OCI-LY7 (cell line): ENCODE measurements at regions not wholly inside any gene's neighbourhood (a gene's known extent, or its start where the extent isn't known, plus 50 kb on each side); places are given as distances from the start of the nearest gene placed in this dataset.

Source experiments
- BruUV-seq: library from RNA; stranded (reverse); fragments of 400-500 nt; replicated peaks from 2 replicates; lab custom pipeline; 2021; lab: Mats Ljungman, UMichigan
- CTCF ChIA-PET: fragments of 300-600 bp; sonication (Branson Sonifier 250); formaldehyde crosslinking; loops from one replicate; lab custom pipeline; 2022; ENCODE audit warnings: antibody characterized with exemption; ENCODE audit not compliant: unreplicated experiment; lab: Charles Lee
- POLR2A ChIA-PET: fragments of 300-600 bp; sonication (Branson Sonifier 250); formaldehyde crosslinking; loops from one replicate; lab custom pipeline; 2022; ENCODE audit warnings: antibody characterized with exemption; lab: Charles Lee
- DNase-seq: peaks from one replicate; pipeline ENCODE4 v3.0.0-alpha.2; 2015; ENCODE audit warnings: low spot score
- H2AFZ ChIP-seq: fragments of 200-600 bp; sonication (generic), shearing (Covaris generic); 2 replicates; pipeline ENCODE4 v1.6.1; 2014; ENCODE audit warnings: mild to moderate bottlenecking, antibody characterized with exemption, low read length, moderate library complexity
- H3K27ac ChIP-seq: fragments of 200-600 bp; sonication (generic); 2 replicates; pipeline ENCODE4 v1.5.1; 2014; ENCODE audit warnings: mixed run types, low read depth, mild to moderate bottlenecking, moderate library complexity, low read length, inconsistent platforms; ENCODE audit not compliant: poor library complexity, severe bottlenecking
- H3K36me3 ChIP-seq: fragments of 200-600 bp; sonication (generic); 2 replicates; pipeline ENCODE4 v1.6.1; 2014; ENCODE audit warnings: mild to moderate bottlenecking, antibody characterized with exemption, low read length, moderate library complexity, mixed read lengths; ENCODE audit not compliant: insufficient read depth
- H3K4me1 ChIP-seq: fragments of 200-600 bp; sonication (generic); 2 replicates; pipeline ENCODE4 v1.5.1; 2014; ENCODE audit warnings: mild to moderate bottlenecking, low read length; ENCODE audit not compliant: insufficient read depth, poor library complexity, severe bottlenecking
- H3K4me2 ChIP-seq: fragments of 200-600 bp; sonication (generic); 2 replicates; pipeline ENCODE4 v1.6.1; 2014; ENCODE audit warnings: mild to moderate bottlenecking, low read length
- H3K4me3 ChIP-seq: fragments of 200-600 bp; sonication (generic); 2 replicates; pipeline ENCODE4 v1.5.1; 2014; ENCODE audit warnings: mild to moderate bottlenecking, low read depth, low read length; ENCODE audit not compliant: poor library complexity, severe bottlenecking
- H3K79me2 ChIP-seq: fragments of 200-600 bp; sonication (generic); 2 replicates; pipeline ENCODE4 v1.6.1; 2016; ENCODE audit warnings: low read depth, mild to moderate bottlenecking, low read length, moderate library complexity, mixed read lengths; ENCODE audit not compliant: insufficient read depth
- H3K9me2 ChIP-seq: fragments of 200-600 bp; sonication (generic); 2 replicates; pipeline ENCODE4 v1.6.1; 2016; ENCODE audit warnings: mild to moderate bottlenecking, low read length, mixed read lengths; ENCODE audit not compliant: insufficient read depth
- H3K9me3 ChIP-seq: fragments of 200-600 bp; sonication (generic); 2 replicates; pipeline ENCODE4 v1.6.1; 2014; ENCODE audit warnings: mild to moderate bottlenecking, mixed run types, low read length, mixed read lengths
- H4K20me1 ChIP-seq: fragments of 200-600 bp; sonication (generic); 2 replicates; pipeline ENCODE4 v1.6.1; 2014; ENCODE audit warnings: mild to moderate bottlenecking, antibody characterized with exemption, low read length, moderate library complexity, mixed read lengths; ENCODE audit not compliant: insufficient read depth
- EZH2phosphoT487 ChIP-seq: fragments of 200-600 bp; sonication (generic); IDR thresholded peaks from 2 replicates; pipeline ENCODE4 v1.6.1; 2018; ENCODE audit warnings: low read depth, borderline replicate concordance, mild to moderate bottlenecking, mixed run types, antibody characterized with exemption, low read length, moderate library complexity, mixed read lengths
- intact Hi-C: fragments of 100-400 bp; cut with micrococcal nuclease; formaldehyde crosslinking; loops from one replicate; pipeline ENCODE4 v1.10.0; 2022; ENCODE audit not compliant: unreplicated experiment
- TF ChIP-seq, protein P1 (sequence below): fragments of 200-600 bp; sonication (generic); conservative IDR thresholded peaks from 2 replicates; pipeline ENCODE4 v1.5.1; 2014; ENCODE audit warnings: mild to moderate bottlenecking, antibody characterized with exemption, low read length, moderate library complexity, mixed read lengths

- Histone ChIP-seq H4K20me1 (no peaks in the 10 kb centered on the region), H3K9me3 (no peaks in the 10 kb centered on the region), H3K79me2 (no peaks in the 10 kb centered on the region), H3K9me2 (no peaks in the 10 kb centered on the region), H3K4me3 (no peak overlapping the region), H3K27ac (no peak overlapping the region), H3K4me2 (no peak overlapping the region), H3K4me1 (no peaks in the 10 kb centered on the region), H3K36me3 (no peaks in the 10 kb centered on the region), H2AFZ (no peak overlapping the region)
- CTCF ChIA-PET, result no interaction called here
- no TSS peak for BruUV-seq
- TF ChIP-seq, protein P1, sequence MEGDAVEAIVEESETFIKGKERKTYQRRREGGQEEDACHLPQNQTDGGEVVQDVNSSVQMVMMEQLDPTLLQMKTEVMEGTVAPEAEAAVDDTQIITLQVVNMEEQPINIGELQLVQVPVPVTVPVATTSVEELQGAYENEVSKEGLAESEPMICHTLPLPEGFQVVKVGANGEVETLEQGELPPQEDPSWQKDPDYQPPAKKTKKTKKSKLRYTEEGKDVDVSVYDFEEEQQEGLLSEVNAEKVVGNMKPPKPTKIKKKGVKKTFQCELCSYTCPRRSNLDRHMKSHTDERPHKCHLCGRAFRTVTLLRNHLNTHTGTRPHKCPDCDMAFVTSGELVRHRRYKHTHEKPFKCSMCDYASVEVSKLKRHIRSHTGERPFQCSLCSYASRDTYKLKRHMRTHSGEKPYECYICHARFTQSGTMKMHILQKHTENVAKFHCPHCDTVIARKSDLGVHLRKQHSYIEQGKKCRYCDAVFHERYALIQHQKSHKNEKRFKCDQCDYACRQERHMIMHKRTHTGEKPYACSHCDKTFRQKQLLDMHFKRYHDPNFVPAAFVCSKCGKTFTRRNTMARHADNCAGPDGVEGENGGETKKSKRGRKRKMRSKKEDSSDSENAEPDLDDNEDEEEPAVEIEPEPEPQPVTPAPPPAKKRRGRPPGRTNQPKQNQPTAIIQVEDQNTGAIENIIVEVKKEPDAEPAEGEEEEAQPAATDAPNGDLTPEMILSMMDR, result no peak
- TF ChIP-seq EZH2phosphoT487, result no peak
- intact Hi-C loops, result no loop called here
- no peak for DNase-seq
- POLR2A ChIA-PET, result no interaction called here
These were observed 193.8 kb upstream of the BCOR start for GRCh38 chrX:40291553-40291952.

DNA sequence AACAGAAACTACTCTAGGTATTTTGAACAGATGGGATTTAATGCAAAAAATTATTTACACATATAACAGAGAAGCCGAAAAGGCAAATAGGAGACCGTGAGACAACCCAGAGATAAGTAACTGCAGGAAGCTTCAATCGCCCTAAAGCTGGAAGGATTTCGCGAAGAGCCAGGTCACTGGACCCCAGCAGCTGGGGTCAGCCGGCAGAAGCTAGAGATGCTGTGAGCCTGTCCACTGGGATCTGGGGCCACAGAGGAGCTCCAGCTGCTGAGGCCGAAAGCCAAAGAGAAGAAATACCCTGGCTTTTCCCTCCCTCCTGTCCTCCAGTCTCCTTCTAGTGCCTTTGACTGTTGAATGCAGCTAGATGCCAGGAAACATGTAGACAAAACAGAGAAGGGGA is 192.8 kb upstream of the BCOR start:
- ChIA-PET CTCF (no interaction called here), POLR2A (interaction anchor here (0.6 to 0.7 kb wide), 2 partner anchors 15 to 93 kb away, joined by 4 to 6 read pairs; no protein-coding TSS in a partner anchor)
- Histone ChIP-seq H3K4me1 (no peaks in the 10 kb centered on the region), H3K36me3 (no peaks in the 10 kb centered on the region), H3K4me3 (no peak overlapping the region), H3K79me2 (no peaks in the 10 kb centered on the region), H3K4me2 (no peak overlapping the region), H3K9me3 (no peaks in the 10 kb centered on the region), H4K20me1 (no peaks in the 10 kb centered on the region), H3K9me2 (no peaks in the 10 kb centered on the region), H3K27ac (no peak overlapping the region), H2AFZ (no peak overlapping the region)
- intact Hi-C loops, result no loop called here
- DNase-seq, result no peak
- TF ChIP-seq EZH2phosphoT487, result no peak
- TF ChIP-seq, protein P1, result no peak
- BruUV-seq, result no TSS peak

- H3K36me3 ChIP-seq, result no peaks in the 10 kb centered on the region
- H4K20me1 ChIP-seq, result no peaks in the 10 kb centered on the region
- H3K4me2 ChIP-seq, result no peak overlapping the region
- H3K9me2 ChIP-seq, result no peaks in the 10 kb centered on the region
- H3K27ac ChIP-seq, result no peak overlapping the region
- H3K79me2 ChIP-seq, result no peaks in the 10 kb centered on the region
- ChIA-PET POLR2A (no interaction called here), CTCF (no interaction called here)
- no peak for DNase-seq
- H2AFZ ChIP-seq, result no peak overlapping the region
- H3K9me3 ChIP-seq, result no peaks in the 10 kb centered on the region
- no peak overlapping the region for H3K4me3 ChIP-seq
- H3K4me1 ChIP-seq, result no peaks in the 10 kb centered on the region
- no TSS peak for BruUV-seq
- intact Hi-C loops, result no loop called here
- no peak for TF ChIP-seq EZH2phosphoT487
- TF ChIP-seq, protein P1, result no peak
These were observed 188.1 kb upstream of the BCOR start for GRCh38 chrX:40285876-40286275.
